GM19324 (cell line): ENCODE measurements at regions not wholly inside any gene's neighbourhood (a gene's known extent, or its start where the extent isn't known, plus 50 kb on each side); places are given as distances from the start of the nearest gene placed in this dataset.

ENCODE experiments used
- ATAC-seq: cut with Tn5 transposase; IDR thresholded peaks from one replicate; pipeline ENCODE4 v1.9.1; 2021; ENCODE audit warnings: mild to moderate bottlenecking, moderate library complexity; ENCODE audit not compliant: unreplicated experiment, low FRiP score

GRCh38 chr5:152337484-152337883 lies 67.6 kb downstream of the NMUR2 start:
- ATAC-seq, result no peak

GRCh38 chr5:152335461-152335860 lies 69.6 kb downstream of the NMUR2 start:
- no peak for ATAC-seq

- no peak for ATAC-seq
Measured at GRCh38 chr5:152332716-152333460, 72.2 kb downstream of the NMUR2 start.

GRCh38 chr5:152331718-152332117 lies 73.4 kb downstream of the NMUR2 start:
- no peak for ATAC-seq

- no peak for ATAC-seq
Measured at GRCh38 chr5:152331006-152331405, 74.1 kb downstream of the NMUR2 start.

- no peak for ATAC-seq
Measured at GRCh38 chr5:152329761-152330283, 75.3 kb downstream of the NMUR2 start.

GRCh38 chr5:152329207-152329606 lies 75.9 kb downstream of the NMUR2 start:
- no peak for ATAC-seq

- no peak for ATAC-seq
Measured at GRCh38 chr5:152315942-152316341, 89.1 kb downstream of the NMUR2 start.

- ATAC-seq, result no peak
Measured at GRCh38 chr5:152314196-152314829, 90.8 kb downstream of the NMUR2 start.

GRCh38 chr5:152309926-152310450 lies 95.1 kb downstream of the NMUR2 start:
- ATAC-seq, result no peak

GRCh38 chr5:152306386-152306785 lies 98.7 kb downstream of the NMUR2 start:
- ATAC-seq, result no peak

- ATAC-seq, result no peak
Measured at GRCh38 chr5:152305525-152305924, 99.6 kb downstream of the NMUR2 start.

GRCh38 chr5:152303841-152304240 lies 101.2 kb downstream of the NMUR2 start:
- ATAC-seq, result no peak

- no peak for ATAC-seq
Measured at GRCh38 chr5:152297866-152298265, 107.2 kb downstream of the NMUR2 start.

- no peak for ATAC-seq
Measured at GRCh38 chr5:152293189-152293588, 111.9 kb downstream of the NMUR2 start.

- no peak for ATAC-seq
Measured at GRCh38 chr5:152290181-152290580, 114.9 kb downstream of the NMUR2 start.

GRCh38 chr5:152288917-152289595 lies 116.0 kb downstream of the NMUR2 start:
- ATAC-seq, result no peak

GRCh38 chr5:152288499-152288898 lies 116.6 kb downstream of the NMUR2 start:
- ATAC-seq, result no peak

GRCh38 chr5:152285764-152286163 lies 119.3 kb downstream of the NMUR2 start:
- no peak for ATAC-seq

- no peak for ATAC-seq
Measured at GRCh38 chr5:152282331-152282730, 122.7 kb downstream of the NMUR2 start.

GRCh38 chr5:152277936-152278335 lies 127.1 kb downstream of the NMUR2 start:
- ATAC-seq, result no peak
